Mucosa of descending colon (tissue), 3 donors: ENCODE measurements at regions not wholly inside any gene's neighbourhood (a gene's known extent, or its start where the extent isn't known, plus 50 kb on each side); places are given as distances from the start of the nearest gene placed in this dataset.
"Not testable (repeated sequence)": the region's sequence is repeated elsewhere in the genome, so short reads cannot be mapped to it uniquely, and the experiment has no call there.

Experiments
- ATAC-seq: fragments of 200-7000 bp; cut with Tn5 transposase; one replicate; pipeline ENCODE4 v1.9.1; 2020; ENCODE audit warnings: mild to moderate bottlenecking, moderate library complexity
- DNase-seq, 3 donors: peaks; one replicate each; pipeline ENCODE4 v3.0.0-alpha.2; 2020
- H3K36me3 ChIP-seq: fragments of 200-600 bp; one replicate; pipeline ENCODE4 v1.8.0; 2021; ENCODE audit warnings: low read depth, mild to moderate bottlenecking
- H3K4me1 ChIP-seq: fragments of 200-600 bp; one replicate; pipeline ENCODE4 v1.8.0; 2021; ENCODE audit warnings: low read depth, mild to moderate bottlenecking
- H3K4me3 ChIP-seq: fragments of 200-600 bp; one replicate; pipeline ENCODE4 v1.8.0; 2021; ENCODE audit warnings: mild to moderate bottlenecking
- H3K9me3 ChIP-seq: fragments of 200-600 bp; one replicate; pipeline ENCODE4 v1.8.0; 2021; ENCODE audit warnings: mild to moderate bottlenecking
- CTCF ChIP-seq: fragments of 200-600 bp; IDR thresholded peaks from one replicate; pipeline ENCODE4 v1.8.0; 2022; ENCODE audit warnings: antibody characterized with exemption, mild to moderate bottlenecking
- intact Hi-C, 2 donors: fragments of 100-400 bp; cut with DNase I in 1 of 2; cut with micrococcal nuclease in 1 of 2; formaldehyde crosslinking; loops; one replicate each; pipeline versions ENCODE4 v1.11.0 to v1.11.1; 2022; cut with DNase I, micrococcal nuclease
- donor health status: DM: no; HTN: no; CAD: no; lungs with moderate emphysema.
- donor health status: DM: no; HTN: no; CAD: no.
- donor health status: DM: no; HTN: yes; CAD: no.

- ATAC-seq (no peak), DNase-seq (no peak)
- H3K36me3 ChIP-seq = no peaks in the 10 kb centered on the region
- H3K4me1 ChIP-seq = no peaks in the 10 kb centered on the region
- no peak for TF ChIP-seq CTCF
- intact Hi-C loops = no loop called here
- no peaks in the 10 kb centered on the region for H3K9me3 ChIP-seq
- H3K4me3 ChIP-seq = no peak overlapping the region
These were observed 246.1 kb upstream of the ADGRL4 start for GRCh38 chr1:79252598-79252997.

- intact Hi-C loops = no loop called here
- Histone ChIP-seq H3K4me1 (no peaks in the 10 kb centered on the region), H3K4me3 (no peak overlapping the region), H3K9me3 (peaks cover 7% of the 10 kb centered on the region), H3K36me3 (no peaks in the 10 kb centered on the region)
- no peak for DNase-seq
- no peak for TF ChIP-seq CTCF
- ATAC-seq = no peak
These were observed 233.3 kb upstream of the ADGRL4 start for GRCh38 chr1:79239840-79240239.

- no peak overlapping the region for H3K4me3 ChIP-seq
- no peaks in the 10 kb centered on the region for H3K4me1 ChIP-seq
- ATAC-seq (no peak), DNase-seq (no peak)
- no peaks in the 10 kb centered on the region for H3K36me3 ChIP-seq
- no peak for TF ChIP-seq CTCF
- intact Hi-C loops = no loop called here
- peaks cover 7% of the 10 kb centered on the region for H3K9me3 ChIP-seq
These were observed 228.9 kb upstream of the ADGRL4 start for GRCh38 chr1:79235301-79236002.

GRCh38 chr1:79232818-79233217 is 226.3 kb upstream of the ADGRL4 start:
- H3K36me3 ChIP-seq = no peaks in the 10 kb centered on the region
- TF ChIP-seq CTCF = no peak
- no peak overlapping the region for H3K4me3 ChIP-seq
- ATAC-seq = no peak
- intact Hi-C loops = no loop called here
- no peaks in the 10 kb centered on the region for H3K4me1 ChIP-seq
- H3K9me3 ChIP-seq = no peaks in the 10 kb centered on the region
- no peak for DNase-seq

GRCh38 chr1:79230751-79231150 is 224.2 kb upstream of the ADGRL4 start:
- H3K4me1 ChIP-seq, H3K36me3 ChIP-seq, H3K9me3 ChIP-seq, ATAC-seq, DNase-seq, H3K4me3 ChIP-seq, intact Hi-C loops: not testable (repeated sequence)

GRCh38 chr1:79226963-79227362 is 220.4 kb upstream of the ADGRL4 start:
- ATAC-seq (no peak), DNase-seq (no peak)
- intact Hi-C loops = no loop called here
- peaks cover under 1% of the 10 kb centered on the region for H3K9me3 ChIP-seq
- no peaks in the 10 kb centered on the region for H3K4me1 ChIP-seq
- TF ChIP-seq CTCF = no peak
- H3K4me3 ChIP-seq = no peak overlapping the region
- H3K36me3 ChIP-seq = no peaks in the 10 kb centered on the region
